ENCODE measurements at regions not wholly inside any gene's neighbourhood (a gene's known extent, or its start where the extent isn't known, plus 50 kb on each side); places are given as distances from the start of the nearest gene placed in this dataset.

DNA sequence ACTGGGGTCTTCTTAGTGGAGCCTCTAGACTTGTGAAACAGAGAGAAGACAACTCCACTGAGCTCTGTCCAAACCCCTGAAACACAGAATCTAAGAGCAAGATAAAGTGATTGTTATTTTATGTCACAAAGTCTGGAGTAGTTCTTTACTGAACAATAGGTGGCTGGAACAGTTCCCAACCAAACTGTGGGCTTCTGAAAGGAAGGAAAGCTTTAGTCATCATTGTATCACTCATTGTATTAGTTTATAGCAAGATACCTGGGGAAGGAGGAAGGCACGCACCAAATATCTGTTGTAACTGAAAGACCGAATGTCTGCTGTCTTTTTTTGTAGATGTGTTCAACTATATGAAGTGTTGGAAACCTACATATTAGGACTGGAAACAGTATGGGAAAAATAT lies 284.9 kb upstream of the TBX18 start:
- TF ChIP-seq SUZ12 (IDR thresholded peaks at IDR 0.05) (no peak), SP1 (IDR thresholded peaks at IDR 0.05) (no peak), L3MBTL2 (conservative IDR thresholded peaks at IDR 0.05) (no peak), TARDBP (IDR thresholded peaks at IDR 0.05) (no peak), ARNT (IDR thresholded peaks at IDR 0.05) (no peak), ZNF384 (IDR thresholded peaks at IDR 0.05) (no peak), LEF1 (IDR thresholded peaks at IDR 0.05; ENCODE audit: borderline replicate concordance) (no peak), FOXM1 (IDR thresholded peaks at IDR 0.05; ENCODE audit: borderline replicate concordance) (no peak), HDGF (IDR thresholded peaks at IDR 0.05; ENCODE audit: borderline replicate concordance) (no peak), FOXA1 (IDR thresholded peaks at IDR 0.05) (no peak), BHLHE40 (IDR thresholded peaks at IDR 0.05; ENCODE audit: borderline replicate concordance) (no peak)
- TF ChIP-seq, protein P1, sequence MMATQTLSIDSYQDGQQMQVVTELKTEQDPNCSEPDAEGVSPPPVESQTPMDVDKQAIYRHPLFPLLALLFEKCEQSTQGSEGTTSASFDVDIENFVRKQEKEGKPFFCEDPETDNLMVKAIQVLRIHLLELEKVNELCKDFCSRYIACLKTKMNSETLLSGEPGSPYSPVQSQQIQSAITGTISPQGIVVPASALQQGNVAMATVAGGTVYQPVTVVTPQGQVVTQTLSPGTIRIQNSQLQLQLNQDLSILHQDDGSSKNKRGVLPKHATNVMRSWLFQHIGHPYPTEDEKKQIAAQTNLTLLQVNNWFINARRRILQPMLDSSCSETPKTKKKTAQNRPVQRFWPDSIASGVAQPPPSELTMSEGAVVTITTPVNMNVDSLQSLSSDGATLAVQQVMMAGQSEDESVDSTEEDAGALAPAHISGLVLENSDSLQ (IDR thresholded peaks at IDR 0.05): no peak

Data from HEK293T (cell line).